SK-N-SH (cell line): ENCODE measurements at regions not wholly inside any gene's neighbourhood (a gene's known extent, or its start where the extent isn't known, plus 50 kb on each side); places are given as distances from the start of the nearest gene placed in this dataset.

Source experiments
- CTCF ChIA-PET: fragments of 300-600, 350-600 bp; formaldehyde crosslinking; extraction: SDS; loops from one replicate; lab custom pipeline; 2021; lab: Yijun Ruan, JAX
- POLR2A ChIA-PET: fragments of 350-600 bp; sonication (Branson Sonifier 250); formaldehyde crosslinking; extraction: SDS; loops from one replicate; lab custom pipeline; 2020; ENCODE audit warnings: antibody characterized with exemption, inconsistent platforms; lab: Yijun Ruan, JAX
- DNase-seq: peaks from one replicate; pipeline ENCODE4 v3.0.0; 2012
- H2AFZ ChIP-seq: fragments of 200-600 bp; sonication (generic); 2 replicates; pipeline ENCODE4 v1.8.1; 2016; ENCODE audit warnings: antibody characterized with exemption, mild to moderate bottlenecking, low read depth
- H3F3A ChIP-seq: fragments of 200-600 bp; sonication (generic); replicated peaks from 2 replicates; pipeline ENCODE3; 2016; ENCODE audit warnings: antibody characterized with exemption, mild to moderate bottlenecking; ENCODE audit not compliant: insufficient read depth
- H3K27ac ChIP-seq, 2 experiments: fragments of 200-500 bp in 1 of 2; fragments of 200-600 bp in 1 of 2; sonication (Bioruptor generic) in 1 of 2; sonication (generic), shearing (Covaris generic) in 1 of 2; 2 replicates each; pipeline versions ENCODE4 v1.5.1 to v1.6.1; 2014 to 2016; ENCODE audit warnings: low read depth in 2 of 2, inconsistent platforms in 1 of 2, low read length in 1 of 2, mild to moderate bottlenecking in 1 of 2, mixed read lengths in 1 of 2
- H3K27me3 ChIP-seq: fragments of 200-600 bp; sonication (generic), shearing (Covaris generic); 2 replicates; pipeline ENCODE4 v1.6.1; 2016; ENCODE audit warnings: mixed run types; ENCODE audit not compliant: insufficient read depth
- H3K36me3 ChIP-seq, 2 experiments: fragments of 200-500 bp in 1 of 2; fragments of 200-600 bp in 1 of 2; sonication (Bioruptor generic) in 1 of 2; sonication (generic) in 1 of 2; replicated peaks in 1 of 2; 2 replicates each; pipeline versions ENCODE3 to v1.5.1; 2014 to 2016; ENCODE audit warnings: low read length in 1 of 2, mild to moderate bottlenecking in 1 of 2; ENCODE audit not compliant: insufficient read depth in 2 of 2, control insufficient read depth in 1 of 2
- H3K4me1 ChIP-seq, 2 experiments: fragments of 200-500 bp in 1 of 2; fragments of 200-600 bp in 1 of 2; sonication (Bioruptor generic) in 1 of 2; sonication (generic), shearing (Covaris generic) in 1 of 2; 2 replicates each; pipeline versions ENCODE4 v1.5.1 to v1.6.1; 2014 to 2016; ENCODE audit warnings: low read depth in 1 of 2, low read length in 1 of 2, mixed run types in 1 of 2; ENCODE audit not compliant: insufficient read depth in 2 of 2, control insufficient read depth in 1 of 2
- H3K4me2 ChIP-seq: fragments of 200-600 bp; sonication (generic), shearing (Covaris generic); 2 replicates; pipeline ENCODE4 v1.6.1; 2017; ENCODE audit warnings: mixed run types
- H3K4me3 ChIP-seq, 2 experiments: fragments of 200-500 bp in 1 of 2; fragments of 200-600 bp in 1 of 2; sonication (Bioruptor generic) in 1 of 2; sonication (generic), shearing (Covaris generic) in 1 of 2; 2 replicates each; pipeline versions ENCODE4 v1.5.1 to v1.8.1; 2014 to 2016; ENCODE audit warnings: low read depth in 2 of 2, inconsistent platforms in 1 of 2, low read length in 1 of 2, mild to moderate bottlenecking in 1 of 2, mixed read lengths in 1 of 2, moderate library complexity in 1 of 2
- H3K79me2 ChIP-seq: fragments of 200-600 bp; sonication (generic); 2 replicates; pipeline ENCODE4 v1.8.1; 2017; ENCODE audit warnings: mild to moderate bottlenecking; ENCODE audit not compliant: insufficient read depth
- H3K9ac ChIP-seq: fragments of 200-600 bp; sonication (generic); 2 replicates; pipeline ENCODE4 v1.6.1; 2017; ENCODE audit warnings: mixed run types
- H3K9me2 ChIP-seq: fragments of 200-600 bp; sonication (generic); 2 replicates; pipeline ENCODE4 v1.6.1; 2017; ENCODE audit warnings: mixed run types
- H3K9me3 ChIP-seq: fragments of 200-600 bp; sonication (generic); 2 replicates; pipeline ENCODE4 v1.6.1; 2017; ENCODE audit warnings: mixed run types, mild to moderate bottlenecking, moderate library complexity
- H4K20me1 ChIP-seq: fragments of 200-600 bp; sonication (generic); 2 replicates; pipeline ENCODE4 v1.6.1; 2017; ENCODE audit warnings: mild to moderate bottlenecking, mixed run types; ENCODE audit not compliant: insufficient read depth
- CTCF ChIP-seq: fragments of 200-600 bp; sonication (generic); IDR thresholded peaks from 2 replicates; pipeline ENCODE4 v1.6.1; 2017; ENCODE audit warnings: antibody characterized with exemption, mild to moderate bottlenecking, moderate library complexity
- EZH2phosphoT487 ChIP-seq: fragments of 200-600 bp; sonication (generic); IDR thresholded peaks from 2 replicates; pipeline ENCODE4 v1.6.1; 2017; ENCODE audit warnings: low read depth, mixed run types, mild to moderate bottlenecking, antibody characterized with exemption, moderate library complexity, borderline replicate concordance
- FOSL2 ChIP-seq: IDR thresholded peaks from 2 replicates; pipeline ENCODE4 v1.4.0; 2012; ENCODE audit warnings: low read depth, mild to moderate bottlenecking, moderate library complexity, borderline replicate concordance
- FOXJ3 ChIP-seq: sonication (generic); formaldehyde crosslinking; IDR thresholded peaks from 2 replicates; pipeline ENCODE4 v1.5.1; 2020; ENCODE audit warnings: mild to moderate bottlenecking, missing genetic modification reagents
- FOXM1 ChIP-seq: IDR thresholded peaks from 2 replicates; pipeline ENCODE4 v1.4.0; 2012; ENCODE audit warnings: low read depth, mild to moderate bottlenecking
- GABPA ChIP-seq: IDR thresholded peaks from 2 replicates; pipeline ENCODE4 v1.4.0; 2012; ENCODE audit warnings: low read depth, mild to moderate bottlenecking
- GATA2 ChIP-seq: sonication (generic); formaldehyde crosslinking; IDR thresholded peaks from 2 replicates; pipeline ENCODE4 v1.5.0; 2020; ENCODE audit warnings: mild to moderate bottlenecking, missing genetic modification reagents
- JUND ChIP-seq: IDR thresholded peaks from 2 replicates; pipeline ENCODE4 v1.4.0; 2012
- MAX ChIP-seq: IDR thresholded peaks from 2 replicates; pipeline ENCODE4 v1.4.0; 2012; ENCODE audit warnings: low read depth
- MXI1 ChIP-seq: IDR thresholded peaks from 2 replicates; pipeline ENCODE4 v1.6.1; 2012; ENCODE audit warnings: mild to moderate bottlenecking, low read depth, low read length, improper control_type of control experiment
- PBX3 ChIP-seq: IDR thresholded peaks from 2 replicates; pipeline ENCODE4; 2012
- RAD21 ChIP-seq: IDR thresholded peaks from 2 replicates; pipeline ENCODE4 v1.6.1; 2012; ENCODE audit warnings: mild to moderate bottlenecking, low read length
- RCOR1 ChIP-seq: fragments of 150-350 bp; IDR thresholded peaks from 2 replicates; pipeline ENCODE4 v1.6.1; 2017; ENCODE audit warnings: antibody characterized with exemption, low read length
- RXRA ChIP-seq: IDR thresholded peaks from 2 replicates; pipeline ENCODE4 v1.4.0; 2012; ENCODE audit warnings: low read depth, mild to moderate bottlenecking, borderline replicate concordance
- SIN3A ChIP-seq: IDR thresholded peaks from 2 replicates; pipeline ENCODE4 v1.6.1; 2012; ENCODE audit warnings: low read depth, mild to moderate bottlenecking, low read length, moderate library complexity, borderline replicate concordance
- TAF1 ChIP-seq: IDR thresholded peaks from 2 replicates; pipeline ENCODE4 v1.6.1; 2012; ENCODE audit warnings: low read depth, mild to moderate bottlenecking, low read length, moderate library complexity, borderline replicate concordance
- TEAD4 ChIP-seq: IDR thresholded peaks from 2 replicates; pipeline ENCODE4 v1.4.0; 2012; ENCODE audit warnings: mild to moderate bottlenecking, borderline replicate concordance; ENCODE audit not compliant: insufficient read depth
- USF1 ChIP-seq: IDR thresholded peaks from 2 replicates; pipeline ENCODE4 v1.4.0; 2012; ENCODE audit warnings: low read depth, borderline replicate concordance
- YY1 ChIP-seq: IDR thresholded peaks from 2 replicates; pipeline ENCODE4 v1.4.0; 2012; ENCODE audit warnings: low read depth, mild to moderate bottlenecking
- WGBS: methylation state at CpG from one replicate; pipeline ENCODE4 v1.1.6; 2017; ENCODE audit warnings: low lambda C conversion rate; 5-methylcytosine and 5-hydroxymethylcytosine counted together
- TF ChIP-seq, protein P1 (sequence below): fragments of 150-350 bp; IDR thresholded peaks from 2 replicates; pipeline ENCODE4 v1.6.1; 2016; ENCODE audit warnings: mild to moderate bottlenecking, low read depth, low read length

GRCh38 chr7:53119514-53119941 is 84.1 kb downstream of the POM121L12 start:
- H2AFZ ChIP-seq = no peak overlapping the region
- ChIA-PET CTCF (no interaction called here), POLR2A (no interaction called here)
- H3K79me2 ChIP-seq = no peaks in the 10 kb centered on the region
- no peaks in the 10 kb centered on the region for H3F3A ChIP-seq
- no peaks in the 10 kb centered on the region for H3K4me1 ChIP-seq
- H3K9me3 ChIP-seq = no peaks in the 10 kb centered on the region; the same call in 1 of the 2 replicates
- no peak for DNase-seq
- H3K4me2 ChIP-seq = no peak overlapping the region
- no peak for TF ChIP-seq PBX3
- no peak for TF ChIP-seq TAF1
- TF ChIP-seq GATA2 = no peak
- no peak for TF ChIP-seq RXRA
- TF ChIP-seq MAX = no peak
- no peak for TF ChIP-seq USF1
- no peak for TF ChIP-seq JUND
- no peak for TF ChIP-seq SIN3A
- no peak for TF ChIP-seq EZH2phosphoT487
- TF ChIP-seq MXI1 = no peak
- no peak for TF ChIP-seq CTCF
- no peak for TF ChIP-seq FOXJ3 (CRISPR knock-in tag)
- TF ChIP-seq RCOR1 = no peak
- no peak for TF ChIP-seq GABPA
- H3K9me2 ChIP-seq = no peaks in the 10 kb centered on the region
- H3K27me3 ChIP-seq = no peaks in the 10 kb centered on the region
- 27% methylated on average over 4 of the region's 4 CpGs for WGBS
- H3K36me3 ChIP-seq = no peaks in the 10 kb centered on the region
- H4K20me1 ChIP-seq = no peaks in the 10 kb centered on the region
- no peak overlapping the region for H3K9ac ChIP-seq
- H3K4me3 ChIP-seq = no peak overlapping the region
- H3K27ac ChIP-seq = no peak overlapping the region

- H3F3A ChIP-seq = no peaks in the 10 kb centered on the region
- H3K27ac ChIP-seq = no peak overlapping the region
- no peaks in the 10 kb centered on the region for H3K27me3 ChIP-seq
- ChIA-PET CTCF (interaction anchor here (1.9 kb wide), 1 partner anchor 13 kb away, joined by 6 read pairs; no protein-coding TSS in a partner anchor), POLR2A (no interaction called here)
- no peak overlapping the region for H3K9ac ChIP-seq
- H3K9me3 ChIP-seq = no peaks in the 10 kb centered on the region; the same call in 1 of the 2 replicates
- no peaks in the 10 kb centered on the region for H3K9me2 ChIP-seq
- H4K20me1 ChIP-seq = no peaks in the 10 kb centered on the region
- no peaks in the 10 kb centered on the region for H3K4me1 ChIP-seq
- no peak for DNase-seq
- no peak overlapping the region for H3K4me2 ChIP-seq
- no peaks in the 10 kb centered on the region for H3K79me2 ChIP-seq
- no peaks in the 10 kb centered on the region for H3K36me3 ChIP-seq
- H3K4me3 ChIP-seq = no peak overlapping the region
- H2AFZ ChIP-seq = no peak overlapping the region
- TF ChIP-seq FOXM1 (no peak), FOSL2 (no peak), JUND (no peak), YY1 (no peak), RAD21 (no peak), USF1 (no peak), GATA2 (no peak), TEAD4 (no peak)
- TF ChIP-seq, protein P1, sequence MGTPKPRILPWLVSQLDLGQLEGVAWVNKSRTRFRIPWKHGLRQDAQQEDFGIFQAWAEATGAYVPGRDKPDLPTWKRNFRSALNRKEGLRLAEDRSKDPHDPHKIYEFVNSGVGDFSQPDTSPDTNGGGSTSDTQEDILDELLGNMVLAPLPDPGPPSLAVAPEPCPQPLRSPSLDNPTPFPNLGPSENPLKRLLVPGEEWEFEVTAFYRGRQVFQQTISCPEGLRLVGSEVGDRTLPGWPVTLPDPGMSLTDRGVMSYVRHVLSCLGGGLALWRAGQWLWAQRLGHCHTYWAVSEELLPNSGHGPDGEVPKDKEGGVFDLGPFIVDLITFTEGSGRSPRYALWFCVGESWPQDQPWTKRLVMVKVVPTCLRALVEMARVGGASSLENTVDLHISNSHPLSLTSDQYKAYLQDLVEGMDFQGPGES = no peak
- WGBS = 24% methylated on average over 4 of the region's 4 CpGs
Observed at GRCh38 chr7:53121374-53121773, 85.9 kb downstream of the POM121L12 start.
